ENCODE measurements at regions not wholly inside any gene's neighbourhood (a gene's known extent, or its start where the extent isn't known, plus 50 kb on each side); places are given as distances from the start of the nearest gene placed in this dataset.

- no peak for TF ChIP-seq CTCF (IDR thresholded peaks at IDR 0.05)
- TF ChIP-seq POLR2A (IDR thresholded peaks at IDR 0.05): no peak
- TF ChIP-seq EP300 (IDR thresholded peaks at IDR 0.05): no peak
Measured at GRCh38 chr22:47247579-47248240, 485.3 kb downstream of the TBC1D22A start.

Data from tibial nerve (tissue), 4 donors.